ENCODE measurements at regions not wholly inside any gene's neighbourhood (a gene's known extent, or its start where the extent isn't known, plus 50 kb on each side); places are given as distances from the start of the nearest gene placed in this dataset.
"Not testable (repeated sequence)": the region's sequence is repeated elsewhere in the genome, so short reads cannot be mapped to it uniquely, and the experiment has no call there.

DNA sequence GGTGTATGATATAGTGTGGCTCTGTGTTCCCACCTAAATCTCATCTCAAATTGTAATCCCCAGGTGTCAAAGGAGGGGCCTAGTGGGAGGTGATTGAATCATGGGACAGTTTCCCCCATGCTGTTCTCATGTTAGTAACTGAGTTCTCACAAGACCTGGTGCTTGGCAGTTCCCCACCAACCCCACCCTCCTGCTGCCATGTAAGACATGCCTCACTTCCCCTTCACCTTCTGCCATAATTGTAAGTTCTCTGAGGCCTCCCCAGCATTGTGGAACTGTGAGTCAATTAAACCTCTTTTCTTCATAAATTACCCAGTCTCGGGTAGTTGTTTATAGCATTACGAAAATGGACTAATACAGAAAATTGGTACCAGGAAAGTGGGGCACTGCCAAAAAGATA is 1705.3 kb downstream of the NCAM2 start:
- no peak for DNase-seq (ENCODE audit: low read depth)
- in situ Hi-C loops (cut with HindIII; ENCODE audit: low pct_unique_long_range_greater_than_20kb, low sequenced_read_pairs) = no loop called here

DNA sequence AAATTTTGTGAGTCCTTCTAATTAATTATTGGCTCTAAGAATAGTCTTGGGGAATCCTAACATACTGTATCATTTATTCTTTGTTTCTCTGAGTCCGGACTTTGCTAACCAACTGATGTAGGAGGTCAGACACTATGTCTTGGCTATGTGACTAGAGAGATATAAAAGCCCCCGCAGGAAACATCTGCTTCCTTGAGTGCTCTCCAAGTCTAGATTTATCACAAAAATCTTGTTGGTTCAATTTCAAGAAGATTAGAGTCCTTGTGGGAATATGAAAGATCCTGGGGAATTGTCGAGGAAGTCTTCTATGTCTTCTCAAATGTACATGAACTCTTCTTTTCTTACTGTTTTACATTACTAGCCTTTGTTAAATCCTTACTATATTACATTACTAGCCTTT is 1712.5 kb downstream of the NCAM2 start:
- in situ Hi-C loops (cut with HindIII; ENCODE audit: low pct_unique_long_range_greater_than_20kb, low sequenced_read_pairs) = no loop called here
- DNase-seq (ENCODE audit: low read depth) = no peak

DNA sequence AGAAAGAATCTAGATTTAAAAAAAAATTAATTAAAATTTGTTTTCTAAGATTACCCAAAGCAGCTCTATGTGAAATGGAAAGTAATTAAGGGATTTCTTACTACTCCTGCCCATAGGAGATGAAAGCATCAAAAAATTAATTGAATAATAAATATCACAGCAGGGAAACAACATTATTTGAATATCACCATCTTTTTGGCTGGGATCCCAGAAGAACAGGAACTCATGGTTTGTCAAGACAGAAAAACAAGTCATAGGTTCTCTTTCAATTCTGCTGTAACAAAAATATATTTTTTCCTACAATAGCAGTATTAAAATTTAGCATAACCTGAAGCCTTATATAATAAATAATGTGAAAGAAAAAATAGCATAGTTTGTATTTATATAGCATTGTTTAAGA is 1713.4 kb downstream of the NCAM2 start:
- DNase-seq (ENCODE audit: low read depth) = no peak
- in situ Hi-C loops (cut with HindIII; ENCODE audit: low pct_unique_long_range_greater_than_20kb, low sequenced_read_pairs) = no loop called here

DNA sequence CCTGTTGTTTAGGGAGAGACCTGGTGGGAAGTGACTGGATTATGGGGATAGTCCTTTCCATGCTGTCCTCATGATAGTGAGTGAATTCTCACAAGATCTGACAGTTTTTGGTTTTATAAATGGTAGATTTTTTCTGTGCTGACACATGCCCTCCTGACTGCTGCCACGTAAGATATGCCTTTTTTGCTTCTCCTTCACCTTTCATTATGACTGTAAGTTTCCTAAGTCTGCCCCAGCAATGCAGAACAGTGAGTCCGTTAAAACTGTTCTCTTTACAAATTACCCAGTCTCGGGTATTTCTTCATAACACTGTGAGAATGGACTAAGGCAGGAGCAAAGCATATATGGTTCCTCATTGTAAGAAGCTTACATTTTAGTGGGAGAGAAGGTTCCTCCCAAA is 1727.2 kb downstream of the NCAM2 start:
- in situ Hi-C loops (cut with HindIII; ENCODE audit: low pct_unique_long_range_greater_than_20kb, low sequenced_read_pairs) = no loop called here
- no peak for DNase-seq (ENCODE audit: low read depth)

DNA sequence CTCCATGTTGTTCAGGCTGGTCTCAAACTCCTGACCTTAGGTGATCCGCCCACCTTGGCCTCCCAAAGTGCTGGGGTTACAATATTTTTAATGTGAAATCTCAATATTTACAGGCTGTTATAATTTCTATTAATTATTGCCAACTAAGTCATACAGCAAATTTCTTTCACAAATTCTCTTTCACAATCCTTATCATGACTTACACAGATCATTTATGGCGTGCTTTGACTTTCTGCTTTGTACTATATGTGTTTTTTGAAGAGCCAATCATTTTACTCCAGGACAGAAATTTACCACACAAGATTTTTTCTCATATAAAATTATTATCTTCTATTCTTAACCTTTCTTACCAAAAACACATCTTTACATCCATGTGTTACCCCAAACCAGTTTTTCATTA is 1729.9 kb downstream of the NCAM2 start:
- in situ Hi-C loops (cut with HindIII; ENCODE audit: low pct_unique_long_range_greater_than_20kb, low sequenced_read_pairs) = no loop called here
- DNase-seq (ENCODE audit: low read depth) = peak; percentile 12

DNA sequence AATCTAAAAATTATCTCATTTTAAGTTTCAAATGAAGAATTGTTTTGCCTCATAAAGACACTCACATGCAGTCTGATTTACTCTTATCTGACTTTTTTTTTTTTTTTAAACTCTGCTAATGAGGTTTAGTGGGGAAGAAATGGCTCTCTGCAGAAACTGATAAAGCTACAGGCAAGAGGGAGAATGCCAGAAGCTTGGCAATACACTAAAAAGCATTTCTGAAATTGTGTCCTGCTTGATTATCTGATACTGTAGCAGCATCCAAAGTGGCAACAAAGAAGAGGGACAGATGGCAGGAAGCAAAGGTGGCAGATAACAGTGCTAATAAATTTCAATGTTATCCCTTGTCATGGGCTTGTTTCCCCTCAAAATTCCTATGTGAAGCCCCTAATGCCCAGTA is 1744.9 kb downstream of the NCAM2 start:
- no peak for DNase-seq (ENCODE audit: low read depth)
- in situ Hi-C loops (cut with HindIII; ENCODE audit: low pct_unique_long_range_greater_than_20kb, low sequenced_read_pairs) = no loop called here

DNA sequence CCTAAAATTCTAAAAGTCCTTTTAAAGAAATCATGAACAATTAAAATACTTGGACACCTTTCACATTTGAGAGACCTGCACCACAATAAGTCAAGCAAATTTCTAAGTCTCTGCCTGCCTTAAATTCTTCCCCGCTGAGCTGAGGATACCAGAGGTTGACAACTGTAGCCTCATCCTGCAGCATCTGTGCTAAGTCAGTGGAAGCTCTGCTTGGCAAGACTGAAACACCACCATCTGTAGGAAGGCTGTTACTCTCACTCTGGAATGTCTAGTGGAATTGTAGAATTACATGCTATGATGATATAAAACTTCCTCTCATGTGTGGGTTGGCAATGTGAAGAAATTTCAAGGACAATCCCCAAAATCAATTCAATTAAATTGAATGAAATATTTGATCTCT is 1756.5 kb downstream of the NCAM2 start:
- in situ Hi-C loops (cut with HindIII; ENCODE audit: low pct_unique_long_range_greater_than_20kb, low sequenced_read_pairs) = no loop called here
- DNase-seq (ENCODE audit: low read depth) = no peak

DNA sequence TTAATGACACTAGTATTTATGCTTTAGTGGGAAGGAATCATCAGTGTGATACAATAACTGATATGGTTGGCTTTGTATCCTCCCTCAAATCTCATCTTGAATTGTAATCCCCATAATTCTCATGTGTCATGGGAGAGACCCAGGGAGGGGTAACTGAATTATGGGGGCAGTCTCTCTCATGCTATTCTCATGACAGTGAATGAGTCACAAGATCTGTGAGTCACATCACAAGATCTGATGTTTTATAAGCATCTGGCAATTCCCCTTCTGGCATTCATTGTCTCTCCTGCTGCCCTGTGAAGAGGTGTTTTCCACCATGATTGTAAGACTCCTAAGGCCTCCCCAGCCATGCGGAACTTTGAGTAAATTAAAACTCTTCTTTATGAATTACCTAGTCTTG is 1760.3 kb downstream of the NCAM2 start:
- in situ Hi-C loops (cut with HindIII; ENCODE audit: low pct_unique_long_range_greater_than_20kb, low sequenced_read_pairs) = no loop called here

DNA sequence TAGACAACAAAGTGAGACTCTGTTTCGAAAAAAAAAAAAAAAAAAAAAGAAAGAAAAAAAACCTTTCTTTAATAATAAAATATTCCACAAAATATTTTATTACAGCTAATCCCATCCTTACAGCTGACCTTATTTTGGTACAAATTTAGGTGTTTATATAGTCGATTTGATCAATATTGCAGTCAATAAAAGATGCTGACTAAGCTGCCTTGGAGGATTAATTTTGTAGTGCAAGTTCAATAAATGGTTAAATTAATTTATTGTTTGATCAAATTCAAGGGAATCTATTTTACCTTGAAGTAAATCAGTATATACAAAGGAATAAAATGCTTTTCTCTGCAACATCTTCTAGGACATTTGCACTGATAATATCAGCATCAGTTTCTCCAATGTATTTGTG is 1764.3 kb downstream of the NCAM2 start:
- no peak for DNase-seq (ENCODE audit: low read depth)
- in situ Hi-C loops (cut with HindIII; ENCODE audit: low pct_unique_long_range_greater_than_20kb, low sequenced_read_pairs) = no loop called here

More for the DNA sequence above, 1760.3 kb downstream of the NCAM2 start:
- DNase-seq (ENCODE audit: low read depth) = peak; percentile 65

DNA sequence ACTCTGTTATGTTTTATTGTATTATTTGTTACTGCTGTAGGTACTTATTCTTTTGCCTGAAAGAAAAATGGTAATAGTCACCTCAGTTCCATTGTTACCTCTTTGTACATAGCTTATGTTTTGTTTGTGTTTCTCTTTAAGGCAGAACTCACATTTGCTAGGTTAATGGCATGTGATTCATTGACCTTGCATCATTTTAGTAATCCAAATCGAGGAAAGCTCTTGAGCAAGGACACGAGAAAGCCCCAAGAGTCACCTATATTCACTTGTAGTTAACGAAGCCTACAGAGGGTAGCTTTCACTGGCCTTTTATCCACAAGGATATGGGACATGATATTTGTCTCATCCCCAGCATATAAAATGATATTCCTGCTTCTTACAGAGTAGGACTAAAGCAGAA is 1765.2 kb downstream of the NCAM2 start:
- no peak for DNase-seq (ENCODE audit: low read depth)
- in situ Hi-C loops (cut with HindIII; ENCODE audit: low pct_unique_long_range_greater_than_20kb, low sequenced_read_pairs) = no loop called here

DNA sequence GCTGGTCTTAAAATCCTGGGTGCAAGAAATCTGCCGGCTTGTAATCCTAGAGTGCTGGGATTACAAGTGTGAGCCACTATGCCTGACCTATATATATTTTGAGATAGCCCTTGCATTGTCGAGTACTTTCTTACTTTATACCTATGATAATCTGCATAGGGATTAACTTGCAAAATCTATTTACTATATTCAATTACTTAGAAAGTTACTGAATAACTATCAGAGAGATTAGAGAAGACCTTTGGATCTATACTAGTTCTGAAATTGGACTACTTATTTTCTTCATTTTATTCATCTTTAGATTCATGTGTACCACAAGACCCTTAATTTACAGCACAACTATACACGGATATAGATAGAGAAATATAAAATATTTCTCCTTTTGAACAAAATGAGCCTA is 1766.0 kb downstream of the NCAM2 start:
- in situ Hi-C loops (cut with HindIII; ENCODE audit: low pct_unique_long_range_greater_than_20kb, low sequenced_read_pairs) = no loop called here
- DNase-seq (ENCODE audit: low read depth) = no peak

DNA sequence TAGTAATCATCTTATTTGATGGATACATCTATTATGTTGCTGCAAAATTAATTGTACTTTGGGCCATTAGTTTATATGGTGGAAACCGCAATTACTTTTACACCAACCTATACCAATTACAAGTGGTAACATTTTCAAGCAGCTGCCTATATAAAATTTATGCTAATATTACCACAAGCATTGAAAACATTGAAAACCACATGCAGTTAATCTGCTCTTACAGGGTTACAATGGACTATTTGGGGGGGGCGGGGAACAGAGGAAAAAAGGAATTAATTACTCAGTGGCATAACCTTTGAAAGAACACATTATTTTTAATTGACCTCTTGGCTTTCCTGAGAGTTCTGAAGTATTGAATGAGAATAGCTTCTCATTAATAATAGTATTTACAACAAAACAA is 1793.2 kb downstream of the NCAM2 start:
- no peak for DNase-seq (ENCODE audit: low read depth)
- in situ Hi-C loops (cut with HindIII; ENCODE audit: low pct_unique_long_range_greater_than_20kb, low sequenced_read_pairs) = no loop called here

DNA sequence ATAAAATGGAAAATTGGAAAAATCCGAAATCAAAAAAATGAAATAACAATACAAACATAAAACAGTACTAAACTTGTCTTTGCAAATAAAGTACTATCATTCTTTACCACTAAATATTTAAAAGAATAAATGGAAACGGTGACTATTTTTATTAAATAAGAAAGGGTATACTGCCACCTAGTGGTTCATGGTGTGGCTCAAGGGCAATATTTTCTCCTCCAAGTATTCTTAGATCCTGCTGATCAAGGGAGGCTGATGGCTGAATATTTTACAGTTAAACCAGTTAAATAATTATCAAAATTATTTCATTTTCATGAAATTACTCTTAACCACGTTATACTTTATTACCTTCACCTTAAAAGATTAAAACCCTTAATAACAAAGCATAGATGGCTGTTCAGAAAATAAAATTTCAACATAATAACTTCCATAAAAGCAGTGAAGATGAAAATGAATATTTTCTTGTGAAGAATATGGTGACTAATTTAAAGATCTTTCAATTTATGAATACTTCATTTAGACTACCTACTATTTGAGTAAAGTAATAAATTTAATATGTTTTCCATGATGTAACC is 1793.9 kb downstream of the NCAM2 start:
- in situ Hi-C loops (cut with HindIII; ENCODE audit: low pct_unique_long_range_greater_than_20kb, low sequenced_read_pairs) = no loop called here
- DNase-seq (ENCODE audit: low read depth) = peak; percentile 16

DNA sequence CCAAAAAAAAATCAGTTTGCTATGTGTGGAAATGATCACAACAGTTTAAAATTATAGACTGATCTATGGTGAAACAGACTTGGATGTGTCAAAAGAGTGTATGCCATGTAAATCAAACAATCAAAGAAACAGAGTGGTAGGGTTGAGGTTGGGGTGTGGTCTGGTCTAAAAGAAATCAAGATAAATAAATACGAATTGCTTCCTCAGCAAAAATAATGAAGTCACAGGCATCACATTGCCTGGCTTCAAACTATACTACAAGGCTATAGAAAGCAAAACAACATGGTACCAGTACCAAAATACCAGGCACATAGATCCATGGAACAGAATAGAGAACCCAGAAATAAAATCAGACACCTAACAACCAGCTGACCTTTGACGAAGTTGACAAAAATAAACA is 1796.9 kb downstream of the NCAM2 start:
- in situ Hi-C loops (cut with HindIII; ENCODE audit: low pct_unique_long_range_greater_than_20kb, low sequenced_read_pairs) = no loop called here

DNA sequence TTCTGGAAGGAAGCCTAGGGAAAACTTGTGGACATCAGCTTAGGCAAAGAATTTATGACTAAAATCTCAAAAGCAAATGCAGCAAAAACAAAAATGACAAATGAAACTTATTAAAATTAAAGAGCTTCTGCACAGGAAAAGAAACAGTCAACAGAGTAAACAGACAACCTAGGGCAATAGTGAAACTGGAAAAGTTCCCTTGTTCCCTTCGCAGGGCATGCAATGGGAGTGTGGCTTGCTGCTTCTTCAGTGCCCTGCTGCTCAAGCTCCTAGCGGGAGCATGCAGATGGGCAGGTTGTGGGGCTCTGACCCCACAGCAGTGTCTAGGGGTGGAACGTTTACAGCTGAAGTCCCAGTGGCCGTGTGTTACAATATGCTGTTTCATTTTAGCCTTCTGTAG is 1797.4 kb downstream of the NCAM2 start:
- in situ Hi-C loops (cut with HindIII; ENCODE audit: low pct_unique_long_range_greater_than_20kb, low sequenced_read_pairs) = no loop called here
- no peak for DNase-seq (ENCODE audit: low read depth)

More for the DNA sequence above, 1796.9 kb downstream of the NCAM2 start:
- no peak for DNase-seq (ENCODE audit: low read depth)

DNA sequence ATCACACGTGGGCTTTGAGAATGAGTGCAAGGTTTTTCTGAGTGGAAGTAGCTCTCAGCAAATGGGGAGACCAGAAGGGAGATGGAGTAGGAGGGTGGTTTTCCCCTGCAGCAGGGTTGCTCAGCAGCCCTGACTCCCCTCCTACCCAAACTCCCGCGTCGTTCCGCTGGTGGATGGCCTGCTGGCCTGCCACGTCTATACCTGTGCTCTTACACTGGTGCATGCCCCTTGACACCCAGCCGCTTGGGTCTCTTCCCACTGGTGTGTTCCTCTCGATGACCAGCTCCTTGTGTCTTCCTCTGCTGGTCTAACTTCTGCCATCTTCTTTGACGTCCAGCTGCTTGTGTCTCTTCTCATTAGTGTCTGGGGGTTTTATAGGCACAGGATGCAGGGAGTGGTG is 1797.9 kb downstream of the NCAM2 start:
- in situ Hi-C loops (cut with HindIII; ENCODE audit: low pct_unique_long_range_greater_than_20kb, low sequenced_read_pairs) = no loop called here
- no peak for DNase-seq (ENCODE audit: low read depth)

DNA sequence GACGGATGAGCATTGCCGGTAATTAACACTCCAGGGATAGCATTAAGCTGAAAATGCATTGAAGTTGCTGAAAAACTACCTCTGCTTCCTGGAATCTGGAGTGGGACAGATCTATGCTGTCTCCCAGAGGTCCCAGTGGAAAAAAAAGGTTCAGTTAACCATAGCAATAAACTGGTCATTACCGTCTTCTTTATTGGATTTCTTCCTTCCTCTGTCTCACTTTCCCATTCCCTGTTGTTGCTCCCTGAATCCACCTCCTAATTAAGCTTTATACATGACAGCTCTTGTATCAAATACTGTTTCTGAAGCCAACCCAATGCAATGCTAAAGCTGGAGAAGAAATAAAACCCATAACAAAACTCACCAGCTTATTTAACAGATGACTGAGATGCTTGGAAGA is 1805.9 kb downstream of the NCAM2 start:
- in situ Hi-C loops (cut with HindIII; ENCODE audit: low pct_unique_long_range_greater_than_20kb, low sequenced_read_pairs) = no loop called here
- DNase-seq (ENCODE audit: low read depth) = no peak

DNA sequence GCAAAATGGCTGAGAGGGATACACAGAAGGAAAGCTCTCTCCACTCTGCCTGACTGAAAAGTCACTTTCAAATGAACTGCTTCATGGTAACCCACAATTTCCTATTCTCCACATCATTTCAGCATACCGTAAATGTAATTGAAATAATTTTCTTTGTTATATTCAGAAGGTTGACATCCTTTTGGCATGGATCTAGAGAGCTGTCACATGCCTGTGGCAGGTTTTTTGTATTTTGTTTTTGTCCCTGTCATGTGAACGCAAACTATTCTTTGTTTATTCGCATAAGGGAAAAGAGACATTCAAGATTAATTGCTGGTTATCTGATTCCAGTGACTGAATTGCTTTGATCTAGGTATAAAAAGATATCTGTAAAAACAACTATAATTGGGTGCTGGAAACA is 1808.1 kb downstream of the NCAM2 start:
- in situ Hi-C loops (cut with HindIII; ENCODE audit: low pct_unique_long_range_greater_than_20kb, low sequenced_read_pairs) = no loop called here
- no peak for DNase-seq (ENCODE audit: low read depth)

DNA sequence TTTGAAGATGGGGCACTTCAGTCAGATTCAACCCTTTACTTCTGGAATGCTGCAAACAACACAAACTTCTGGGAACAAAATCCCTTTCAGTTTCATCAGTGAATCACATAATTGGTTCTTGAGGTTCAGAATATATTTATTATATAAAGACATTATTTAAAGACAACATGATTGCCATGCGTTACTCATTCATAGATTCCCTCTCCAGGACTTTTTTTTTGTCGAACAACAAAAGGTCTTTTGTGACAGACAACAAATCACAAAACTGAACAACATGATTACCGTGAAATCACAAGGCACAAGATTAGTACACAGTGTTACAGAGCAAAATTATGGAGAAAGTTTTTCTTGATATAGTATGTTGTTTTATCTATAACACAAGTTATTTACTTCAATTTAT is 1815.0 kb downstream of the NCAM2 start:
- DNase-seq (ENCODE audit: low read depth) = no peak
- in situ Hi-C loops (cut with HindIII; ENCODE audit: low pct_unique_long_range_greater_than_20kb, low sequenced_read_pairs) = no loop called here

DNA sequence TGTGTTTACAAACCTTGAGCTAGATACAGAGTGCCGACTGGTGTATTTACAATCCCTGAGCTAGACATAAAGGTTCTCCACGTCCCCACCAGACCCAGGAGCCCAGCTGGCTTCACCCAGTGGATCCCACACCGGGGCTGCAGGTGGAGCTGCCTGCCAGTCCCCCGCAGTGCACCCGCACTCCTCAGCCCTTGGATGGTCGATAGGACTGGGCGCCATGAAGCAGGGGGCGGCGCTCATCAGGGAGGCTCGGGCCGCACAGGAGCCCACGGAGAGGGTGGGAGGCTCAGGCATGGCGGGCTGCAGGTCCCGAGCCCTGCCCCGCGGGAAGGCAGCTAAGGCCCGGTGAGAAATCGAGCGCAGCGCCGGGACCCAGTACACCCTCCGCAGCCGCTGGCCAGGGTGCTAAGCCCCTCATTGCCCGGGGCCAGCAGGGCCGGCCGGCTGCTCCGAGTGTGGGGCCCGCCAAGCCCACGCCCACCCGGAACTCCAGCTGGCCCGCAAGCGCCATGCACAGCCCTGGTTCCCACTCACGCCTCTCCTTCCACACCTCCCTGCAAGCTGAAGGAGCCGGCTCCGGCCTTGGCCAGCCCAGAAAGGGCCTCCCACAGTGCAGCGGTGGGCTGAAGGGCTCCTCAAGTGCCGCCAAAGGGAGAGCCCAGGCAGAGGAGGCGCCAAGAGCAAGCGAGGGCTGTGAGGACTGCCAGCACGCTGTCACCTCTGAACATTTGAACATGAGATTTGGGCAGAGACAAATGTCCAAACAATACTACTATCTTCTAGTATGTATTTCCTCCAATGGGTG is 1820.7 kb downstream of the NCAM2 start:
- DNase-seq (ENCODE audit: low read depth); in situ Hi-C loops (cut with HindIII; ENCODE audit: low pct_unique_long_range_greater_than_20kb, low sequenced_read_pairs): not testable (repeated sequence)
